B cell (primary cell): ENCODE measurements at regions not wholly inside any gene's neighbourhood (a gene's known extent, or its start where the extent isn't known, plus 50 kb on each side); places are given as distances from the start of the nearest gene placed in this dataset.

Source experiments
- ATAC-seq: fragments of 200-7000 bp; cut with Tn5 transposase; one replicate; pipeline ENCODE4 v1.10.0; 2021; ENCODE audit warnings: low read depth, mild to moderate bottlenecking, moderate number of reproducible peaks, moderate library complexity
- CTCF ChIA-PET: fragments of 350-600 bp; sonication (Branson Sonifier 250); formaldehyde crosslinking; loops from one replicate; lab custom pipeline; 2021; ENCODE audit warnings: antibody characterized with exemption, inconsistent platforms; lab: Charles Lee
- POLR2A ChIA-PET: fragments of 350-600 bp; sonication (Branson Sonifier 250); formaldehyde crosslinking; loops from one replicate; lab custom pipeline; 2021; ENCODE audit warnings: antibody characterized with exemption; lab: Charles Lee
- DNase-seq: peaks from one replicate; pipeline ENCODE4 v3.0.0; 2013
- H2AFZ ChIP-seq: 2 replicates; pipeline ENCODE4 v1.6.1; 2012; ENCODE audit warnings: mild to moderate bottlenecking, low read depth, low read length; ENCODE audit not compliant: insufficient read depth, poor library complexity, severe bottlenecking
- H3K27ac ChIP-seq, 2 donors: 1 replicate in 1 of 2; 2 replicates in 1 of 2; pipeline ENCODE4 v1.5.1; 2012 to 2013; ENCODE audit warnings: low read length in 2 of 2, mild to moderate bottlenecking in 2 of 2, moderate library complexity in 1 of 2
- H3K27me3 ChIP-seq, 4 experiments: fragments of 200-600 bp in 1 of 4; sonication (generic) in 1 of 4; replicated peaks in 1 of 4; 1 replicate in 2 of 4; 2 replicates in 2 of 4; pipeline versions ENCODE4 v1.6.1 to v1.7.0; 2013 to 2016; ENCODE audit warnings: low read length in 3 of 4, mild to moderate bottlenecking in 2 of 4, mixed read lengths in 1 of 4, moderate library complexity in 1 of 4; ENCODE audit not compliant: insufficient read depth in 4 of 4, control insufficient read depth in 3 of 4; ENCODE audit errors: control extremely low read depth in 1 of 4
- H3K36me3 ChIP-seq, 2 experiments: replicated peaks in 1 of 2; 1 replicate in 1 of 2; 2 replicates in 1 of 2; pipeline versions ENCODE4 v1.6.1 to v1.7.1; 2013; ENCODE audit warnings: low read length in 1 of 2; ENCODE audit not compliant: insufficient read depth in 2 of 2, control insufficient read depth in 1 of 2; ENCODE audit errors: control extremely low read depth in 1 of 2, extremely low read depth in 1 of 2
- H3K4me1 ChIP-seq, 2 donors: fragments of 200-600 bp in 1 of 2; sonication (generic) in 1 of 2; 1 replicate in 1 of 2; 2 replicates in 1 of 2; pipeline versions ENCODE4 v1.5.1 to v1.6.1; 2013 to 2017; ENCODE audit warnings: low read length in 2 of 2; ENCODE audit not compliant: control insufficient read depth in 2 of 2, insufficient read depth in 2 of 2
- H3K4me2 ChIP-seq: replicated peaks from 2 replicates; pipeline ENCODE3; 2012; ENCODE audit warnings: mild to moderate bottlenecking, low read depth, low read length; ENCODE audit not compliant: poor library complexity, severe bottlenecking
- H3K4me3 ChIP-seq, 5 experiments: fragments of 200-600 bp in 1 of 5; sonication (generic) in 1 of 5; 1 replicate in 3 of 5; 2 replicates in 2 of 5; pipeline versions ENCODE4 v1.5.1 to v1.7.0; 2011 to 2016; ENCODE audit warnings: low read length in 4 of 5, mild to moderate bottlenecking in 4 of 5, low read depth in 2 of 5, control low read depth in 1 of 5, moderate library complexity in 1 of 5; ENCODE audit not compliant: insufficient read depth in 1 of 5; ENCODE audit errors: control extremely low read depth in 1 of 5, extremely low read depth in 1 of 5
- H3K79me2 ChIP-seq: fragments of 200-600 bp; sonication (generic); one replicate; pipeline ENCODE4 v1.6.0; 2016; ENCODE audit warnings: low read length; ENCODE audit not compliant: control insufficient read depth, insufficient read depth
- H3K9ac ChIP-seq: fragments of 200-600 bp; sonication (generic); 2 replicates; pipeline ENCODE4 v1.6.1; 2017; ENCODE audit warnings: mild to moderate bottlenecking, low read length, moderate library complexity
- H3K9me3 ChIP-seq, 3 donors: one replicate each; pipeline versions ENCODE4 v1.6.1 to v1.7.1; 2013; ENCODE audit warnings: low read length in 2 of 3; ENCODE audit not compliant: control insufficient read depth in 2 of 3, insufficient read depth in 1 of 3; ENCODE audit errors: control extremely low read depth in 1 of 3
- H4K20me1 ChIP-seq: 2 replicates; pipeline ENCODE4 v1.6.0; 2012; ENCODE audit warnings: mild to moderate bottlenecking, low read length; ENCODE audit not compliant: insufficient read depth, control insufficient read depth, poor library complexity, severe bottlenecking
- H3K27ac Mint-ChIP-seq: one replicate; pipeline ENCODE4 v1.8.0; 2021; ENCODE audit warnings: mixed read lengths
- H3K27me3 Mint-ChIP-seq: one replicate; pipeline ENCODE4 v1.8.0; 2021; ENCODE audit warnings: mixed read lengths
- H3K4me1 Mint-ChIP-seq: one replicate; pipeline ENCODE4 v1.8.0; 2021; ENCODE audit warnings: mixed read lengths
- H3K4me3 Mint-ChIP-seq: one replicate; pipeline ENCODE4 v1.8.0; 2021; ENCODE audit warnings: mixed read lengths
- H3K9me3 Mint-ChIP-seq: one replicate; pipeline ENCODE4 v1.8.0; 2022; ENCODE audit warnings: mixed read lengths; ENCODE audit not compliant: insufficient read depth
- EZH2 ChIP-seq: IDR thresholded peaks from 2 replicates; pipeline ENCODE4 v1.6.1; 2012; ENCODE audit warnings: borderline replicate concordance, low read depth, mild to moderate bottlenecking, moderate library complexity, low read length; ENCODE audit not compliant: insufficient read depth, poor library complexity, severe bottlenecking
- WGBS: methylation state at CpG from one replicate; pipeline ENCODE4 v1.1.5; 2013; ENCODE audit warnings: missing lambda C conversion rate; ENCODE audit not compliant: insufficient coverage; 5-methylcytosine and 5-hydroxymethylcytosine counted together
- intact Hi-C: fragments of 100-400 bp; cut with micrococcal nuclease; formaldehyde crosslinking; loops from one replicate; pipeline ENCODE4 v1.10.0; 2022
- TF ChIP-seq, protein P1 (sequence below): fragments of 200-600 bp; IDR thresholded peaks from one replicate; pipeline ENCODE4 v1.8.0; 2022; ENCODE audit warnings: antibody characterized with exemption, mild to moderate bottlenecking

DNA sequence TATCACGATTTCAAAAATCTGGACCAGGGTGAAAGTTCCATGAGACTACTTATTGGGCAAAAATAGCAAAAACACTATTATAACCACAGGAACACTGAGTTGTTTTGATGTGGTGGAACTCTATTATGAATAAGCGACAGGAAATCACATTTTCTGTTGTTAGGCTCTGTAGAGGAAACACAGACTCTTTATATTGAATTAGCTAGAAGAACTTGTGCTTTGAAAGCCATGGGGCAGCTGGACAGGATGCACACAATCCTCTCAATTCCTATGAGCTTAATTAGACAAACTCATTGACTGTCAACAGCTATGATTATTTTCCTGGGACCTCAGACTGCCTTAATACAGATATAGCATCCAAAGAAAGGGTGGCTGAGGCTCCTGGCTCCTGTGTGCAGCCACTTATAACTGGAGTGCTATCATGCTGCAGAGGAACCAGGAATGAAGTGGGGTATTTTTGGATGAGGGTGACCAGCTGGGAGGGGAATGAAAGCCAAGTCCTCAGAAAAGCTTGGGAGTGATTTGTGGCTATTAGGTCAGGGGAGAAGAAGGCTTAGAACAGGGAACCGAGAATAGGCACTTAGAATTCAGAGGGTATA lies 657.3 kb downstream of the TYW1 start:
- Histone ChIP-seq H3K27me3 (no peaks in the 10 kb centered on the region), H2AFZ (no peak overlapping the region), H3K4me3 (no peak overlapping the region), H3K9me3 (no peaks in the 10 kb centered on the region), H3K36me3 (no peaks in the 10 kb centered on the region), H3K4me2 (no peak overlapping the region), H3K4me1 (no peaks in the 10 kb centered on the region), H4K20me1 (no peaks in the 10 kb centered on the region), H3K9ac (no peak overlapping the region), H3K79me2 (no peaks in the 10 kb centered on the region), H3K27ac (no peak overlapping the region)
- CTCF ChIA-PET: no interaction called here
- intact Hi-C loops: no loop called here
- no peak for DNase-seq
- Mint-ChIP-seq H3K4me1 (no peaks in the 10 kb centered on the region), H3K27ac (no peak overlapping the region), H3K4me3 (no peak overlapping the region), H3K9me3 (no peaks in the 10 kb centered on the region), H3K27me3 (no peaks in the 10 kb centered on the region)
- no CpG with 5 or more reads among the region's 3 CpGs for WGBS
- no peak for ATAC-seq
- POLR2A ChIA-PET: no interaction called here
- TF ChIP-seq, protein P1, sequence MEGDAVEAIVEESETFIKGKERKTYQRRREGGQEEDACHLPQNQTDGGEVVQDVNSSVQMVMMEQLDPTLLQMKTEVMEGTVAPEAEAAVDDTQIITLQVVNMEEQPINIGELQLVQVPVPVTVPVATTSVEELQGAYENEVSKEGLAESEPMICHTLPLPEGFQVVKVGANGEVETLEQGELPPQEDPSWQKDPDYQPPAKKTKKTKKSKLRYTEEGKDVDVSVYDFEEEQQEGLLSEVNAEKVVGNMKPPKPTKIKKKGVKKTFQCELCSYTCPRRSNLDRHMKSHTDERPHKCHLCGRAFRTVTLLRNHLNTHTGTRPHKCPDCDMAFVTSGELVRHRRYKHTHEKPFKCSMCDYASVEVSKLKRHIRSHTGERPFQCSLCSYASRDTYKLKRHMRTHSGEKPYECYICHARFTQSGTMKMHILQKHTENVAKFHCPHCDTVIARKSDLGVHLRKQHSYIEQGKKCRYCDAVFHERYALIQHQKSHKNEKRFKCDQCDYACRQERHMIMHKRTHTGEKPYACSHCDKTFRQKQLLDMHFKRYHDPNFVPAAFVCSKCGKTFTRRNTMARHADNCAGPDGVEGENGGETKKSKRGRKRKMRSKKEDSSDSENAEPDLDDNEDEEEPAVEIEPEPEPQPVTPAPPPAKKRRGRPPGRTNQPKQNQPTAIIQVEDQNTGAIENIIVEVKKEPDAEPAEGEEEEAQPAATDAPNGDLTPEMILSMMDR: no peak
- TF ChIP-seq EZH2: no peak

DNA sequence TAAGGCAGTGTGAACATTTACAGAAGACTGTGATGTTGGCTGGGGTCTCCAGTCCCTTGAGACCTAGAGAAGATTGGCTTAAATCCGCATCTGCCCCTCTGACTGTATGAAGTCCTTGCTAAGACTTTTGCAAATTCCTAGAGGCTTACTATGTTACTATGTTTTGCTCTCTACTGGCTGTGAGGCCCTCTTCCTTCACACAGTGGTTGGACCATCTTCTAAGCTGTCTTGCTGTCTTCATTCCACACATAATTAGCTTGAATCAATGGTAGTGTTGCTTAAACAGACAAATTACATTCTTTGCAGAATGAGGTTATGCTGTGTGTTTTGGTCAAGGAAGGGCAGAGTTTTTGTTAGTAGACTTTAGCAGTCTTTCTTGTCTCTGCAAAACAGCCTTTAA lies 658.0 kb downstream of the TYW1 start:
- POLR2A ChIA-PET: no interaction called here
- no peak overlapping the region for H3K27ac ChIP-seq
- DNase-seq (no peak), ATAC-seq (no peak)
- H3K9ac ChIP-seq: no peak overlapping the region
- no peaks in the 10 kb centered on the region for H3K4me1 ChIP-seq
- no peaks in the 10 kb centered on the region for H3K4me1 Mint-ChIP-seq
- no peaks in the 10 kb centered on the region for H3K9me3 ChIP-seq
- CTCF ChIA-PET: no interaction called here
- intact Hi-C loops: no loop called here
- H3K36me3 ChIP-seq: no peaks in the 10 kb centered on the region
- H2AFZ ChIP-seq: no peak overlapping the region
- WGBS: 91% methylated on average over 1 of the region's 1 CpG
- H3K4me3 Mint-ChIP-seq: no peak overlapping the region
- TF ChIP-seq EZH2: no peak
- TF ChIP-seq, protein P1: no peak
- no peaks in the 10 kb centered on the region for H3K27me3 Mint-ChIP-seq
- no peaks in the 10 kb centered on the region for H3K79me2 ChIP-seq
- no peaks in the 10 kb centered on the region for H3K27me3 ChIP-seq
- H3K27ac Mint-ChIP-seq: no peak overlapping the region
- H3K9me3 Mint-ChIP-seq: no peaks in the 10 kb centered on the region
- H3K4me2 ChIP-seq: no peak overlapping the region
- no peaks in the 10 kb centered on the region for H4K20me1 ChIP-seq
- H3K4me3 ChIP-seq: no peak overlapping the region
